CD8-positive, alpha-beta memory T cell (primary cell): ENCODE measurements at regions not wholly inside any gene's neighbourhood (a gene's known extent, or its start where the extent isn't known, plus 50 kb on each side); places are given as distances from the start of the nearest gene placed in this dataset.

Experiments used
- CTCF ChIA-PET: fragments of 350-600 bp; sonication (Branson Sonifier 250); formaldehyde crosslinking; loops from one replicate; lab custom pipeline; 2021; ENCODE audit warnings: antibody characterized with exemption; lab: Charles Lee
- POLR2A ChIA-PET: fragments of 350-600 bp; sonication (Branson Sonifier 250); formaldehyde crosslinking; loops from one replicate; lab custom pipeline; 2021; ENCODE audit warnings: antibody characterized with exemption; lab: Charles Lee
- DNase-seq, 5 donors: peaks; one replicate each; pipeline versions ENCODE4 v3.0.0 to v3.0.0-alpha.2; 2020 to 2022; ENCODE audit warnings: mixed read lengths in 1 of 5
- H3K27ac ChIP-seq: one replicate; pipeline ENCODE4 v1.7.0; 2013; ENCODE audit warnings: low read depth, mild to moderate bottlenecking, low read length, moderate library complexity
- H3K27me3 ChIP-seq: 2 replicates; pipeline ENCODE4 v1.7.0; 2013; ENCODE audit warnings: low read length, mild to moderate bottlenecking; ENCODE audit not compliant: insufficient read depth, poor library complexity, severe bottlenecking
- H3K36me3 ChIP-seq: 2 replicates; pipeline ENCODE4 v1.7.0; 2013; ENCODE audit warnings: mild to moderate bottlenecking, low read length, moderate library complexity; ENCODE audit not compliant: insufficient read depth
- H3K4me1 ChIP-seq: 2 replicates; pipeline ENCODE4 v1.7.0; 2013; ENCODE audit warnings: mild to moderate bottlenecking, low read length, moderate library complexity; ENCODE audit not compliant: insufficient read depth
- H3K4me3 ChIP-seq: 2 replicates; pipeline ENCODE4 v1.7.0; 2013; ENCODE audit warnings: mild to moderate bottlenecking, low read length
- H3K9me3 ChIP-seq: 2 replicates; pipeline ENCODE4 v1.7.0; 2013; ENCODE audit warnings: mild to moderate bottlenecking, low read length
- H3K27ac Mint-ChIP-seq, 8 donors: one replicate each; pipeline ENCODE4 v1.8.0; 2020 to 2021; ENCODE audit warnings: mixed read lengths in 8 of 8, mild to moderate bottlenecking in 6 of 8, inconsistent platforms in 3 of 8, moderate library complexity in 3 of 8
- H3K27me3 Mint-ChIP-seq, 2 donors: one replicate each; pipeline ENCODE4 v1.8.0; 2020 to 2021; ENCODE audit warnings: mixed read lengths in 2 of 2, mild to moderate bottlenecking in 1 of 2, moderate library complexity in 1 of 2
- H3K36me3 Mint-ChIP-seq, 3 donors: one replicate each; pipeline ENCODE4 v1.8.0; 2020 to 2021; ENCODE audit warnings: mixed read lengths in 3 of 3, inconsistent platforms in 1 of 3, mild to moderate bottlenecking in 1 of 3
- H3K4me1 Mint-ChIP-seq, 3 donors: one replicate each; pipeline ENCODE4 v1.8.0; 2020 to 2021; ENCODE audit warnings: mixed read lengths in 3 of 3, inconsistent platforms in 1 of 3, mild to moderate bottlenecking in 1 of 3
- H3K4me3 Mint-ChIP-seq, 7 donors: one replicate each; pipeline ENCODE4 v1.8.0; 2020 to 2021; ENCODE audit warnings: mixed read lengths in 7 of 7, mild to moderate bottlenecking in 6 of 7, moderate library complexity in 4 of 7, inconsistent platforms in 2 of 7
- H3K9me3 Mint-ChIP-seq, 5 donors: one replicate each; pipeline ENCODE4 v1.8.0; 2020 to 2022; ENCODE audit warnings: mixed read lengths in 5 of 5, mild to moderate bottlenecking in 3 of 5, moderate library complexity in 2 of 5, inconsistent platforms in 1 of 5

- peaks cover 9 to 39% (median 26%) of the 10 kb centered on the region in 5 donors for H3K9me3 Mint-ChIP-seq
- H3K36me3 Mint-ChIP-seq, result peaks cover 0 to 7% (median 0%) of the 10 kb centered on the region in 3 donors
- H3K4me1 ChIP-seq, result no peaks in the 10 kb centered on the region
- H3K9me3 ChIP-seq, result no peaks in the 10 kb centered on the region
- no peak overlapping the region for H3K4me3 ChIP-seq
- H3K4me1 Mint-ChIP-seq, result peaks cover 0 to 5% (median 0%) of the 10 kb centered on the region in 3 donors
- H3K27me3 Mint-ChIP-seq, result no peaks in the 10 kb centered on the region
- H3K36me3 ChIP-seq, result no peaks in the 10 kb centered on the region
- ChIA-PET POLR2A (no interaction called here), CTCF (no interaction called here)
- no peak for DNase-seq
- no peak overlapping the region for H3K27ac ChIP-seq
- no peaks in the 10 kb centered on the region for H3K27me3 ChIP-seq
- no peak overlapping the region for H3K4me3 Mint-ChIP-seq
- no peak overlapping the region for H3K27ac Mint-ChIP-seq
These were observed 136.7 kb upstream of the ZNF91 start for GRCh38 chr19:23531976-23532375.

GRCh38 chr19:23531231-23531790 lies 136.0 kb upstream of the ZNF91 start:
- ChIA-PET CTCF (no interaction called here), POLR2A (no interaction called here)
- Histone ChIP-seq H3K9me3 (no peaks in the 10 kb centered on the region), H3K27me3 (no peaks in the 10 kb centered on the region), H3K4me1 (no peaks in the 10 kb centered on the region), H3K36me3 (no peaks in the 10 kb centered on the region), H3K27ac (no peak overlapping the region), H3K4me3 (no peak overlapping the region)
- no peak overlapping the region for H3K27ac Mint-ChIP-seq
- H3K27me3 Mint-ChIP-seq, result no peaks in the 10 kb centered on the region
- peaks cover 0 to 5% (median 0%) of the 10 kb centered on the region in 3 donors for H3K4me1 Mint-ChIP-seq
- peaks cover 0 to 7% (median 0%) of the 10 kb centered on the region in 3 donors for H3K36me3 Mint-ChIP-seq
- H3K4me3 Mint-ChIP-seq, result no peak overlapping the region
- peaks cover 9 to 39% (median 26%) of the 10 kb centered on the region in 5 donors for H3K9me3 Mint-ChIP-seq
- no peak for DNase-seq

- H3K27ac ChIP-seq, result no peak overlapping the region
- Mint-ChIP-seq H3K27me3 (no peaks in the 10 kb centered on the region), H3K36me3 (peaks cover 0 to 7% (median 0%) of the 10 kb centered on the region in 3 donors), H3K4me1 (peaks cover 0 to 5% (median 0%) of the 10 kb centered on the region in 3 donors), H3K27ac (no peak overlapping the region), H3K4me3 (no peak overlapping the region), H3K9me3 (peaks cover 13 to 27% (median 20%) of the 10 kb centered on the region in 5 donors)
- CTCF ChIA-PET, result no interaction called here
- no peaks in the 10 kb centered on the region for H3K4me1 ChIP-seq
- no peaks in the 10 kb centered on the region for H3K9me3 ChIP-seq
- POLR2A ChIA-PET, result no interaction called here
- no peak for DNase-seq
- H3K36me3 ChIP-seq, result no peaks in the 10 kb centered on the region
- no peaks in the 10 kb centered on the region for H3K27me3 ChIP-seq
- H3K4me3 ChIP-seq, result no peak overlapping the region
These were observed 133.1 kb upstream of the ZNF91 start for GRCh38 chr19:23528376-23528775.

GRCh38 chr19:23527797-23528196 lies 132.5 kb upstream of the ZNF91 start:
- Mint-ChIP-seq H3K4me1 (peaks cover 0 to 5% (median 0%) of the 10 kb centered on the region in 3 donors), H3K27me3 (no peaks in the 10 kb centered on the region), H3K36me3 (peaks cover 0 to 7% (median 0%) of the 10 kb centered on the region in 3 donors), H3K9me3 (peaks cover 13 to 24% (median 21%) of the 10 kb centered on the region in 5 donors), H3K4me3 (no peak overlapping the region), H3K27ac (no peak overlapping the region)
- Histone ChIP-seq H3K27me3 (no peaks in the 10 kb centered on the region), H3K4me3 (no peak overlapping the region), H3K9me3 (no peaks in the 10 kb centered on the region), H3K27ac (no peak overlapping the region), H3K36me3 (no peaks in the 10 kb centered on the region), H3K4me1 (no peaks in the 10 kb centered on the region)
- POLR2A ChIA-PET, result no interaction called here
- DNase-seq, result no peak
- CTCF ChIA-PET, result no interaction called here

- Histone ChIP-seq H3K4me3 (no peak overlapping the region), H3K27ac (no peak overlapping the region), H3K4me1 (no peaks in the 10 kb centered on the region), H3K36me3 (no peaks in the 10 kb centered on the region), H3K27me3 (no peaks in the 10 kb centered on the region), H3K9me3 (no peaks in the 10 kb centered on the region)
- peaks cover 13 to 22% (median 18%) of the 10 kb centered on the region in 5 donors for H3K9me3 Mint-ChIP-seq
- CTCF ChIA-PET, result no interaction called here
- H3K4me3 Mint-ChIP-seq, result no peak overlapping the region
- no peak for DNase-seq
- H3K27me3 Mint-ChIP-seq, result no peaks in the 10 kb centered on the region
- POLR2A ChIA-PET, result no interaction called here
- H3K4me1 Mint-ChIP-seq, result peaks cover 0 to 5% (median 0%) of the 10 kb centered on the region in 3 donors
- H3K36me3 Mint-ChIP-seq, result peaks cover 0 to 7% (median 0%) of the 10 kb centered on the region in 3 donors
- no peak overlapping the region for H3K27ac Mint-ChIP-seq
These were observed 131.0 kb upstream of the ZNF91 start for GRCh38 chr19:23526302-23526701.

- Histone ChIP-seq H3K27me3 (no peaks in the 10 kb centered on the region), H3K27ac (no peak overlapping the region), H3K4me1 (no peaks in the 10 kb centered on the region), H3K4me3 (no peak overlapping the region), H3K36me3 (no peaks in the 10 kb centered on the region), H3K9me3 (no peaks in the 10 kb centered on the region)
- Mint-ChIP-seq H3K4me1 (peaks cover 0 to 5% (median 0%) of the 10 kb centered on the region in 3 donors), H3K27me3 (no peaks in the 10 kb centered on the region), H3K36me3 (peaks cover 0 to 4% (median 0%) of the 10 kb centered on the region in 3 donors), H3K9me3 (peaks cover 9 to 18% (median 15%) of the 10 kb centered on the region in 5 donors), H3K4me3 (no peak overlapping the region), H3K27ac (no peak overlapping the region)
- ChIA-PET POLR2A (no interaction called here), CTCF (no interaction called here)
- no peak for DNase-seq
These were observed 130.1 kb upstream of the ZNF91 start for GRCh38 chr19:23525276-23525852.

GRCh38 chr19:23523863-23524262 lies 128.6 kb upstream of the ZNF91 start:
- POLR2A ChIA-PET, result no interaction called here
- H3K36me3 Mint-ChIP-seq, result peaks cover 0 to 3% (median 0%) of the 10 kb centered on the region in 3 donors

GRCh38 chr19:23522431-23522830 lies 127.2 kb upstream of the ZNF91 start:
- H3K9me3 Mint-ChIP-seq, result peaks cover 0 to 11% (median 2%) of the 10 kb centered on the region in 5 donors
- Histone ChIP-seq H3K27ac (no peak overlapping the region), H3K36me3 (no peaks in the 10 kb centered on the region), H3K27me3 (no peaks in the 10 kb centered on the region), H3K4me3 (no peak overlapping the region), H3K4me1 (no peaks in the 10 kb centered on the region), H3K9me3 (no peaks in the 10 kb centered on the region)
- peaks cover 0 to 1% (median 0%) of the 10 kb centered on the region in 3 donors for H3K4me1 Mint-ChIP-seq
- no peak overlapping the region for H3K4me3 Mint-ChIP-seq
- DNase-seq, result no peak
- ChIA-PET POLR2A (no interaction called here), CTCF (no interaction called here)
- H3K36me3 Mint-ChIP-seq, result peaks cover 0 to 6% (median 0%) of the 10 kb centered on the region in 3 donors
- H3K27ac Mint-ChIP-seq, result peak overlapping the region in 1 of 8 donors; percentile 21
- peaks cover 0 to 1% of the 10 kb centered on the region in 2 donors for H3K27me3 Mint-ChIP-seq

More at GRCh38 chr19:23523863-23524262, 128.6 kb upstream of the ZNF91 start:
- H3K36me3 ChIP-seq, result no peaks in the 10 kb centered on the region
- CTCF ChIA-PET, result no interaction called here
- no peak overlapping the region for H3K4me3 Mint-ChIP-seq
- H3K27me3 Mint-ChIP-seq, result no peaks in the 10 kb centered on the region
- H3K27me3 ChIP-seq, result no peaks in the 10 kb centered on the region
- DNase-seq, result no peak
- H3K9me3 Mint-ChIP-seq, result peaks cover 5 to 15% (median 12%) of the 10 kb centered on the region in 5 donors
- H3K4me1 Mint-ChIP-seq, result peaks cover 0 to 5% (median 0%) of the 10 kb centered on the region in 3 donors
- H3K27ac Mint-ChIP-seq, result no peak overlapping the region
- H3K4me1 ChIP-seq, result no peaks in the 10 kb centered on the region
- H3K9me3 ChIP-seq, result no peaks in the 10 kb centered on the region
- H3K4me3 ChIP-seq, result no peak overlapping the region
- H3K27ac ChIP-seq, result no peak overlapping the region
